Astrocyte (in vitro differentiated cells and primary cell): ENCODE measurements at regions not wholly inside any gene's neighbourhood (a gene's known extent, or its start where the extent isn't known, plus 50 kb on each side); places are given as distances from the start of the nearest gene placed in this dataset.

ENCODE experiments used
- DNase-seq: peaks from one replicate; pipeline ENCODE4 v3.0.0-alpha.2; 2010; ENCODE audit warnings: low read depth
- FAIRE-seq: peaks from 2 replicates; lab custom pipeline; 2011; peaks lifted over from hg19 to GRCh38; lab: Jason Lieb, UNC
- H2AFZ ChIP-seq: 2 replicates; pipeline ENCODE4 v1.6.0; 2012; ENCODE audit warnings: low read depth, low read length, inconsistent platforms
- H3K27ac ChIP-seq: 2 replicates; pipeline ENCODE4 v1.5.1; 2011; ENCODE audit warnings: low read depth, low read length, inconsistent platforms
- H3K27me3 ChIP-seq: 2 replicates; pipeline ENCODE4 v1.6.0; 2011; ENCODE audit warnings: low read length, inconsistent platforms; ENCODE audit not compliant: insufficient read depth
- H3K36me3 ChIP-seq: 2 replicates; pipeline ENCODE4 v1.5.1; 2011; ENCODE audit warnings: low read length, inconsistent platforms; ENCODE audit not compliant: insufficient read depth
- H3K4me1 ChIP-seq: 2 replicates; pipeline ENCODE4 v1.5.1; 2011; ENCODE audit warnings: low read length, inconsistent platforms; ENCODE audit not compliant: insufficient read depth
- H3K4me2 ChIP-seq: 2 replicates; pipeline ENCODE4 v1.6.0; 2012; ENCODE audit warnings: low read length, inconsistent platforms
- H3K4me3 ChIP-seq: 2 replicates; pipeline ENCODE4 v1.5.1; 2011; ENCODE audit warnings: low read depth, mild to moderate bottlenecking, low read length, inconsistent platforms; ENCODE audit not compliant: insufficient read depth
- H3K79me2 ChIP-seq: 2 replicates; pipeline ENCODE4 v1.6.0; 2012; ENCODE audit warnings: mild to moderate bottlenecking, low read length, inconsistent platforms; ENCODE audit not compliant: insufficient read depth
- H3K9ac ChIP-seq: 2 replicates; pipeline ENCODE4 v1.6.0; 2012; ENCODE audit warnings: mild to moderate bottlenecking, low read length, inconsistent platforms
- H3K9me3 ChIP-seq: 2 replicates; pipeline ENCODE4 v1.5.1; 2012; ENCODE audit warnings: low read depth, mild to moderate bottlenecking, low read length, inconsistent platforms; ENCODE audit not compliant: insufficient read depth
- H4K20me1 ChIP-seq: 2 replicates; pipeline ENCODE4 v1.6.0; 2012; ENCODE audit warnings: low read length, inconsistent platforms; ENCODE audit not compliant: insufficient read depth
- H3K27ac Mint-ChIP-seq: one replicate; pipeline ENCODE4 v1.8.0; 2021; ENCODE audit warnings: mild to moderate bottlenecking, mixed read lengths; ENCODE audit not compliant: unreplicated experiment
- H3K27me3 Mint-ChIP-seq: one replicate; pipeline ENCODE4 v1.8.0; 2021; ENCODE audit warnings: low read depth, mixed read lengths; ENCODE audit not compliant: unreplicated experiment
- H3K36me3 Mint-ChIP-seq: one replicate; pipeline ENCODE4 v1.8.0; 2021; ENCODE audit warnings: low read depth, mixed read lengths; ENCODE audit not compliant: unreplicated experiment
- H3K4me1 Mint-ChIP-seq: one replicate; pipeline ENCODE4 v1.8.0; 2021; ENCODE audit warnings: low read depth, mixed read lengths; ENCODE audit not compliant: unreplicated experiment
- H3K4me3 Mint-ChIP-seq: one replicate; pipeline ENCODE4 v1.8.0; 2021; ENCODE audit warnings: mild to moderate bottlenecking, moderate library complexity, mixed read lengths; ENCODE audit not compliant: unreplicated experiment
- H3K9me3 Mint-ChIP-seq: one replicate; pipeline ENCODE4 v1.8.0; 2021; ENCODE audit warnings: mild to moderate bottlenecking, mixed read lengths; ENCODE audit not compliant: unreplicated experiment
- CTCF ChIP-seq: IDR thresholded peaks from 2 replicates; pipeline ENCODE4 v1.5.1; 2011; ENCODE audit warnings: low read depth, mild to moderate bottlenecking, inconsistent platforms, low read length, moderate library complexity; ENCODE audit not compliant: insufficient read depth
- EZH2 ChIP-seq: IDR thresholded peaks from 2 replicates; pipeline ENCODE4 v1.6.1; 2012; ENCODE audit warnings: mild to moderate bottlenecking, low read length, inconsistent platforms; ENCODE audit not compliant: insufficient read depth

- peaks cover 29% of the 10 kb centered on the region for H3K4me1 ChIP-seq
- H3K9me3 Mint-ChIP-seq: no peaks in the 10 kb centered on the region
- H3K79me2 ChIP-seq: no peaks in the 10 kb centered on the region
- H3K4me3 ChIP-seq: no peak overlapping the region
- no peak overlapping the region for H3K4me3 Mint-ChIP-seq
- H3K9ac ChIP-seq: no peak overlapping the region
- H3K27me3 ChIP-seq: no peaks in the 10 kb centered on the region
- H3K4me1 Mint-ChIP-seq: peaks cover 44% of the 10 kb centered on the region
- no peak for TF ChIP-seq EZH2
- no peak for TF ChIP-seq CTCF
- no peaks in the 10 kb centered on the region for H4K20me1 ChIP-seq
- H3K4me2 ChIP-seq: no peak overlapping the region
- FAIRE-seq (no peak), DNase-seq (no peak)
- H3K36me3 Mint-ChIP-seq: no peaks in the 10 kb centered on the region
- H3K36me3 ChIP-seq: no peaks in the 10 kb centered on the region
- H3K9me3 ChIP-seq: no peaks in the 10 kb centered on the region
- H3K27ac ChIP-seq: no peak overlapping the region
- no peaks in the 10 kb centered on the region for H3K27me3 Mint-ChIP-seq
- H2AFZ ChIP-seq: no peak overlapping the region
- H3K27ac Mint-ChIP-seq: no peak overlapping the region
Measured at GRCh38 chr12:92627511-92627910, 75.3 kb upstream of the PLEKHG7 start.

- Histone ChIP-seq H4K20me1 (no peaks in the 10 kb centered on the region), H3K4me1 (peaks cover 29% of the 10 kb centered on the region), H3K4me2 (no peak overlapping the region), H3K36me3 (no peaks in the 10 kb centered on the region), H2AFZ (no peak overlapping the region), H3K27ac (no peak overlapping the region), H3K79me2 (no peaks in the 10 kb centered on the region), H3K9ac (no peak overlapping the region), H3K27me3 (no peaks in the 10 kb centered on the region), H3K4me3 (no peak overlapping the region), H3K9me3 (no peaks in the 10 kb centered on the region)
- Mint-ChIP-seq H3K4me1 (peaks cover 41% of the 10 kb centered on the region), H3K36me3 (no peaks in the 10 kb centered on the region), H3K9me3 (peaks cover 3% of the 10 kb centered on the region), H3K27me3 (no peaks in the 10 kb centered on the region), H3K4me3 (no peak overlapping the region), H3K27ac (no peak overlapping the region)
- no peak for TF ChIP-seq EZH2
- no peak for TF ChIP-seq CTCF
- FAIRE-seq (no peak), DNase-seq (no peak)
Measured at GRCh38 chr12:92625639-92626310, 77.0 kb upstream of the PLEKHG7 start.

GRCh38 chr12:92624236-92624635 lies 78.6 kb upstream of the PLEKHG7 start:
- Histone ChIP-seq H4K20me1 (no peaks in the 10 kb centered on the region), H3K79me2 (no peaks in the 10 kb centered on the region), H3K4me3 (no peak overlapping the region), H3K9ac (peak overlapping the region; percentile 1), H3K9me3 (no peaks in the 10 kb centered on the region), H3K36me3 (no peaks in the 10 kb centered on the region), H3K27ac (peak overlapping the region; percentile 61), H2AFZ (no peak overlapping the region), H3K4me1 (peaks cover 27% of the 10 kb centered on the region), H3K4me2 (peak overlapping the region; percentile 45), H3K27me3 (no peaks in the 10 kb centered on the region)
- H3K27me3 Mint-ChIP-seq: no peaks in the 10 kb centered on the region
- H3K27ac Mint-ChIP-seq: peak overlapping the region; percentile 71
- H3K9me3 Mint-ChIP-seq: peaks cover 3% of the 10 kb centered on the region
- DNase-seq: peak; percentile 88
- H3K36me3 Mint-ChIP-seq: no peaks in the 10 kb centered on the region
- peaks cover 41% of the 10 kb centered on the region for H3K4me1 Mint-ChIP-seq
- FAIRE-seq: peak; percentile 65
- no peak overlapping the region for H3K4me3 Mint-ChIP-seq
- TF ChIP-seq EZH2: no peak
- TF ChIP-seq CTCF: no peak
